Endothelial cell of umbilical vein (primary cell): ENCODE measurements at regions not wholly inside any gene's neighbourhood (a gene's known extent, or its start where the extent isn't known, plus 50 kb on each side); places are given as distances from the start of the nearest gene placed in this dataset.

Source experiments
- BruUV-seq: library from RNA; stranded (reverse); fragments of 400-500 nt; replicated peaks from 2 replicates; lab custom pipeline; 2021; lab: Mats Ljungman, UMichigan
- CTCF ChIA-PET: fragments of 300-600, 350-600 bp; sonication (Branson Sonifier 250); formaldehyde crosslinking; loops from one replicate; lab custom pipeline; 2021; ENCODE audit warnings: antibody characterized with exemption, inconsistent platforms; lab: Charles Lee
- POLR2A ChIA-PET: fragments of 300-600, 350-600 bp; sonication (Branson Sonifier 250); formaldehyde crosslinking; loops from one replicate; lab custom pipeline; 2021; ENCODE audit warnings: antibody characterized with exemption, inconsistent platforms; lab: Charles Lee
- DNase-seq: peaks from one replicate; pipeline ENCODE4 v3.0.0-alpha.2; 2011; ENCODE audit warnings: low read depth, low spot score
- FAIRE-seq: peaks from 2 replicates; lab custom pipeline; 2011; peaks lifted over from hg19 to GRCh38; lab: Jason Lieb, UNC
- H2AFZ ChIP-seq: 2 replicates; pipeline ENCODE4 v1.6.0; 2012; ENCODE audit warnings: low read depth, low read length, control low read depth, inconsistent platforms
- H3K27ac ChIP-seq: 2 replicates; pipeline ENCODE4 v1.5.1; 2011; ENCODE audit warnings: low read depth, mild to moderate bottlenecking, control low read depth, low read length, moderate library complexity; ENCODE audit not compliant: insufficient read depth
- H3K27me3 ChIP-seq, 2 experiments: 2 replicates each; pipeline versions ENCODE4 v1.6.0 to v1.6.1; 2011; ENCODE audit warnings: low read length in 2 of 2, mixed read lengths in 1 of 2; ENCODE audit not compliant: control insufficient read depth in 2 of 2, insufficient read depth in 2 of 2
- H3K36me3 ChIP-seq, 2 experiments: 2 replicates in 1 of 2; 3 replicates in 1 of 2; pipeline ENCODE4 v1.5.1; 2011; ENCODE audit warnings: low read length in 2 of 2, mild to moderate bottlenecking in 1 of 2, moderate library complexity in 1 of 2; ENCODE audit not compliant: control insufficient read depth in 2 of 2, insufficient read depth in 2 of 2; ENCODE audit errors: extremely low read depth in 1 of 2
- H3K4me1 ChIP-seq: 3 replicates; pipeline ENCODE4 v1.5.1; 2011; ENCODE audit warnings: mild to moderate bottlenecking, low read length; ENCODE audit not compliant: control insufficient read depth, insufficient read depth; ENCODE audit errors: extremely low read depth
- H3K4me2 ChIP-seq: 2 replicates; pipeline ENCODE4 v1.6.1; 2011; ENCODE audit warnings: low read length, control low read depth, mixed read lengths; ENCODE audit not compliant: insufficient read depth
- H3K4me3 ChIP-seq, 3 experiments: fragments of 200-600 bp in 1 of 3; sonication (generic), shearing (Covaris generic) in 1 of 3; replicated peaks in 1 of 3; 2 replicates each; pipeline ENCODE4 v1.5.1; 2011 to 2016; ENCODE audit warnings: control low read depth in 3 of 3, low read length in 3 of 3, mild to moderate bottlenecking in 2 of 3, inconsistent platforms in 1 of 3, low read depth in 1 of 3, moderate library complexity in 1 of 3; ENCODE audit not compliant: insufficient read depth in 1 of 3
- H3K79me2 ChIP-seq: 2 replicates; pipeline ENCODE4 v1.6.0; 2012; ENCODE audit warnings: low read length, inconsistent platforms; ENCODE audit not compliant: control insufficient read depth, insufficient read depth
- H3K9ac ChIP-seq: replicated peaks from 2 replicates; pipeline ENCODE3; 2011; ENCODE audit warnings: low read length, control low read depth; ENCODE audit not compliant: insufficient read depth; ENCODE audit errors: extremely low read depth
- H3K9me1 ChIP-seq: replicated peaks from 3 replicates; pipeline ENCODE4 v1.6.0; 2011; ENCODE audit warnings: mild to moderate bottlenecking, low read length; ENCODE audit not compliant: control insufficient read depth, insufficient read depth; ENCODE audit errors: extremely low read depth
- H3K9me3 ChIP-seq: replicated peaks from 2 replicates; pipeline ENCODE4 v1.5.1; 2012; ENCODE audit warnings: low read length, inconsistent platforms; ENCODE audit not compliant: control insufficient read depth, insufficient read depth
- H4K20me1 ChIP-seq: replicated peaks from 2 replicates; pipeline ENCODE3; 2011; ENCODE audit warnings: mild to moderate bottlenecking, low read length; ENCODE audit not compliant: control insufficient read depth, insufficient read depth; ENCODE audit errors: extremely low read depth
- EZH2 ChIP-seq: IDR thresholded peaks from 2 replicates; pipeline ENCODE4 v1.6.1; 2012; ENCODE audit warnings: borderline replicate concordance, low read depth, mild to moderate bottlenecking, moderate library complexity, low read length, inconsistent platforms; ENCODE audit not compliant: severe bottlenecking
- FOS ChIP-seq: IDR thresholded peaks from 2 replicates; pipeline ENCODE4 v1.6.1; 2011; ENCODE audit warnings: mild to moderate bottlenecking, low read length, moderate library complexity, borderline replicate concordance; ENCODE audit not compliant: insufficient read depth
- JUN ChIP-seq: IDR thresholded peaks from 2 replicates; pipeline ENCODE4 v1.6.1; 2011; ENCODE audit warnings: borderline replicate concordance, low read depth; ENCODE audit not compliant: insufficient read length, insufficient read depth
- dilution Hi-C: fragments of 300-500 bp; cut with MboI; formaldehyde crosslinking; loops from one replicate; pipeline ENCODE4 v1.15.0; 2019; ENCODE audit warnings: low sequenced_read_pairs; ENCODE audit not compliant: extremely low pct_ligation_motif_present
- intact Hi-C: fragments of 100-400 bp; cut with micrococcal nuclease; formaldehyde crosslinking; loops from one replicate; pipeline ENCODE4 v1.10.0; 2022

GRCh38 chr3:110806924-110807323 lies 264.7 kb upstream of the NECTIN3 start:
- BruUV-seq: no TSS peak
- Histone ChIP-seq H3K36me3 (no peaks in the 10 kb centered on the region), H3K9me3 (no peaks in the 10 kb centered on the region), H3K4me3 (no peak overlapping the region), H3K9me1 (no peaks in the 10 kb centered on the region), H3K4me1 (peaks cover 5% of the 10 kb centered on the region), H3K27me3 (no peaks in the 10 kb centered on the region), H3K79me2 (no peaks in the 10 kb centered on the region), H3K4me2 (no peak overlapping the region), H2AFZ (no peak overlapping the region), H3K27ac (no peak overlapping the region), H3K9ac (no peak overlapping the region), H4K20me1 (no peaks in the 10 kb centered on the region)
- intact Hi-C loops (no loop called here), dilution Hi-C loops (no loop called here)
- DNase-seq (peak; percentile 16), FAIRE-seq (no peak)
- no peak for TF ChIP-seq JUN
- CTCF ChIA-PET: interaction anchor here (0.6 kb wide), 1 partner anchor 10 kb away, joined by 3 read pairs; no protein-coding TSS in a partner anchor
- POLR2A ChIA-PET: no interaction called here

DNA sequence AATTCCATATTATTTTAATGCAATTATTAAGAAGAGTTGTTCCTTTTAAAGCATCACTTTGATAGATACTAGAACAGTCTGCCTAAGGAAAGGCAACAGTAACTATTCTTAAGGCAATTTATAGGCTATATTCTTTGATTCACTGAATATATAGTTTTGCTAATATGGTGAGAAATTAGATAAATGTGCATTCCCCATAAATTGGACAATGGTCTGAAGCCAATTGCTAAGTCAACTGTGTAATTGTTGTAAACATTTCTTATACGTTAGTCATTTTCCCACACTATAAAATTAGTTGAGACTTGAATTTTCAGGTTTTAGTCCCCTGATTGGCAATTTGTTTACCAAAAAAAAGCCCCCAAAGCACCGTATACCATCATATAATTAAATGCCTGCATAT lies 263.0 kb upstream of the NECTIN3 start:
- Histone ChIP-seq H3K27ac (no peak overlapping the region), H4K20me1 (no peaks in the 10 kb centered on the region), H3K4me3 (no peak overlapping the region), H3K9ac (no peak overlapping the region), H3K4me2 (no peak overlapping the region), H3K4me1 (peaks cover 6% of the 10 kb centered on the region), H3K9me3 (no peaks in the 10 kb centered on the region), H3K9me1 (no peaks in the 10 kb centered on the region), H3K36me3 (no peaks in the 10 kb centered on the region), H2AFZ (no peak overlapping the region), H3K27me3 (no peaks in the 10 kb centered on the region), H3K79me2 (no peaks in the 10 kb centered on the region)
- CTCF ChIA-PET: no interaction called here
- dilution Hi-C loops: no loop called here
- no peak for FAIRE-seq
- intact Hi-C loops: no loop called here
- no TSS peak for BruUV-seq
- no peak for DNase-seq
- POLR2A ChIA-PET: no interaction called here
- TF ChIP-seq EZH2: no peak
- TF ChIP-seq JUN: no peak
- TF ChIP-seq FOS: no peak
